GM12891 (cell line): ENCODE measurements at regions not wholly inside any gene's neighbourhood (a gene's known extent, or its start where the extent isn't known, plus 50 kb on each side); places are given as distances from the start of the nearest gene placed in this dataset.

ENCODE experiments used
- POLR2A ChIP-seq: IDR thresholded peaks from 2 replicates; pipeline ENCODE4 v1.6.1; 2011; ENCODE audit warnings: low read depth, low read length, control low read depth
- POLR2AphosphoS5 ChIP-seq: IDR thresholded peaks from 2 replicates; pipeline ENCODE4 v1.6.1; 2011; ENCODE audit warnings: low read depth, low read length, control low read depth
- POU2F2 ChIP-seq: IDR thresholded peaks from 2 replicates; pipeline ENCODE4 v1.6.1; 2011; ENCODE audit warnings: low read depth, mild to moderate bottlenecking, control low read depth, low read length, moderate library complexity
- TAF1 ChIP-seq: IDR thresholded peaks from 2 replicates; pipeline ENCODE4 v1.6.1; 2011; ENCODE audit warnings: low read depth, low read length, control low read depth

GRCh38 chr6:155916846-155917624 lies 461.4 kb upstream of the NOX3 start:
- TF ChIP-seq POLR2A (no peak), POU2F2 (no peak), POLR2AphosphoS5 (no peak), TAF1 (no peak)
